Astrocyte (in vitro differentiated cells and primary cell): ENCODE measurements at regions not wholly inside any gene's neighbourhood (a gene's known extent, or its start where the extent isn't known, plus 50 kb on each side); places are given as distances from the start of the nearest gene placed in this dataset.

Experiments used
- CTCF ChIP-seq: IDR thresholded peaks from 2 replicates; pipeline ENCODE4 v1.5.1; 2011; ENCODE audit warnings: low read depth, mild to moderate bottlenecking, inconsistent platforms, low read length, moderate library complexity; ENCODE audit not compliant: insufficient read depth
- EZH2 ChIP-seq: IDR thresholded peaks from 2 replicates; pipeline ENCODE4 v1.6.1; 2012; ENCODE audit warnings: mild to moderate bottlenecking, low read length, inconsistent platforms; ENCODE audit not compliant: insufficient read depth

GRCh38 chr13:90912247-90912646 is 435.2 kb upstream of the MIR17HG start:
- TF ChIP-seq CTCF (no peak), EZH2 (no peak)
